ENCODE measurements at regions not wholly inside any gene's neighbourhood (a gene's known extent, or its start where the extent isn't known, plus 50 kb on each side); places are given as distances from the start of the nearest gene placed in this dataset.

GRCh38 chr3:135500034-135500433 lies 465.5 kb upstream of the PPP2R3A start:
- intact Hi-C loops (cut with DNase I; ENCODE audit: low total_unique reads): loop anchor here (5.0 kb wide), 1 partner anchor 703 kb away; the partner anchor contains the start of gene EPHB1
- WGBS, 5 donors: 57 to 75% (median 63%) methylated on average over 3 of the region's 3 CpGs
- Histone ChIP-seq H3K36me3 (no peaks in the 10 kb centered on the region), H3K4me1 (peaks cover 0 to 9% (median 4%) of the 10 kb centered on the region in 6 donors), H3K4me3 (no peak overlapping the region), H3K27me3 (replicated peaks in 1 of 7) (peaks cover 0 to 11% (median 0%) of the 10 kb centered on the region in 7 donors), H3K27ac (no peak overlapping the region), H3K9me3 (no peaks in the 10 kb centered on the region)
- DNase-seq: no peak
- TF ChIP-seq POLR2A (IDR thresholded peaks at IDR 0.05) (no peak), CTCF (IDR thresholded peaks at IDR 0.05 in 8 of 11, conservative IDR thresholded peaks at IDR 0.05 in 3 of 11) (no peak), POLR2AphosphoS5 (IDR thresholded peaks at IDR 0.05) (no peak)

DNA sequence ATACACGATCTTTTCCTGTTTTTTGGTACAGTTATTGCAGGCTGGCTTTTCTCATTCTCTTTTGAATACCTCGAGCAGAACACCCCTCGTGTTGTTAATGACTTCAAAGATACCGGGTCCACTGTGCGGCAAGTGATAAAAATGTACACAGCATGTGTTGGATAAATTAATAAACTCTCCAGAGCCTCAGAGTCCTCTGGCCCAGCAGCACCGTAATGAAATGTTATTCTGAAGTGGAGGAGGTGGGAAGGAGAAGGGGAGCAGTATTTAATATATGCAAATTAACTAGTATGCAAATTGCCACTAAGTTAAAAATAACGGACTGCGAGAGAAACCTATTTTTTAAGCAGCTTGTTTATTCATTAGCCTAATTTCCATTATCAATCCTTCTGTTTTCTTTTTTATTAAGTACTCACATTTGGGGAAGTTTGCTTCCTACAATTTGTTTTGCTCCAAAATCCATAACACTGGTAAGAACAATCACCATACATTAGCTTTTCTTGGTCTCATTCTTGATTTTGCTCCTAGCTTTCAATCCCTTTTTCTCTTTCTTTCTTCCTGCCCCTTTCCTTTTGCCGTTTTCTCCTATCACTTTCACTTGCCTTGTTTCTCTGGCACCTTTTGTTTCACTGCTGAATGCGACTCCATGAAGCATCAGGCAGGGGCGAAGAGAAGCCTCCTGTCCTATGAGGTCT lies 462.3 kb upstream of the PPP2R3A start:
- peaks cover 0 to 13% (median 0%) of the 10 kb centered on the region in 7 donors for H3K27me3 ChIP-seq (replicated peaks in 1 of 7)
- H3K4me3 ChIP-seq: peak overlapping the region in 2 of 8 donors; percentile 15 to 26
- no peaks in the 10 kb centered on the region for H3K9me3 ChIP-seq
- no peak for TF ChIP-seq POLR2A (IDR thresholded peaks at IDR 0.05)
- no peak for TF ChIP-seq CTCF (IDR thresholded peaks at IDR 0.05 in 8 of 11, conservative IDR thresholded peaks at IDR 0.05 in 3 of 11)
- no peak for TF ChIP-seq POLR2AphosphoS5 (IDR thresholded peaks at IDR 0.05)
- H3K4me1 ChIP-seq: peaks cover 0 to 9% (median 4%) of the 10 kb centered on the region in 6 donors
- no peaks in the 10 kb centered on the region for H3K36me3 ChIP-seq
- 73 to 85% (median 81%) methylated on average over 11 of the region's 11 CpGs for WGBS, 5 donors
- intact Hi-C loops (cut with DNase I; ENCODE audit: low total_unique reads): loop anchor here (5.0 kb wide), 1 partner anchor 706 kb away; the partner anchor contains the start of gene EPHB1
- DNase-seq: no peak
- H3K27ac ChIP-seq: no peak overlapping the region

DNA sequence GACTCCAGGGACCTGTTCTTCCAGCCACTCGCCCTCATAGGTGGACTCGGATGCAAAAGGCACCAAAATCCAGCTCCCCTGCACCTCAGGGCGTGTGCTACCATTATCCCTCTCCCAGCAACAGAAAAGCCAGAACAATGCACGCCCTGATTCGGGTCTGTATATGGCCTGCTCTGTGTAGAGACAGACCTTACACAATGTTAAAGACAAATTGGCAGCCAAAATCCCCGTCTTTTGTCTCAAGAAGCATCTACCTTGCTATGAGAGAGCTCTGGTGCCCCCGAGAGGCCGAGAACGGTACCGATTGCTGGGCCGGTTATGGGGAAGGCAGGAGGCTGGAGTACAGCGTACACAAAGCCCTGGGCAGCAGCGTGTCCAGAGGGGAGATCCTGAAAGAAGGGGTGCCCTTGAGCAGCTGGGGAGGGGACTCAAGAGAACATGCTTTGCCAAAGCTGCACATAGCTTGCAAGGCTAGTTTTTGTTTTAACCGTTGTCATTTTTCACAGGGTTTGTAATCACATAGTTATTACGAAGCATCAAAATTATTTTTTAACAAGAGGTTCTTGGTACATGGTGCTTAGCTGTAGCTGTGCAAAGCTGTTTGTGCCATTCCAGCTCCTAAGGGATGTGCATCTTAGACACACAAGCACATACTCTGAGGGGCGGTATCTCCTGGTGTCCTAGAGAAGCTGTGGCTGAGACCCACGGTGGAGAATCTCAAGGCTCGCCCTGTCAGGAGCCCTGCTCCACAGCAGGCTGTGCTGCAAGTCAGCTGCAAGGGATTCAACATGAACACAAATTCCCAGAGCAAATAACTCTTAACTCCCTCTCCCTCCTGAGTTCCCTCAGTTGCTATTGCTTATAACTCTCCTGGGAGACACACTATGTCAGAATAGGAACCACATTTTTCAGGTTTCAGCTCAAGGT lies 461.5 kb upstream of the PPP2R3A start:
- 36 to 39% (median 38%) methylated on average over 18 of the region's 18 CpGs for WGBS, 5 donors
- H3K4me1 ChIP-seq: peaks cover 0 to 9% (median 4%) of the 10 kb centered on the region in 6 donors
- H3K36me3 ChIP-seq: no peaks in the 10 kb centered on the region
- H3K4me3 ChIP-seq: peak overlapping the region in 2 of 8 donors; percentile 15 to 26
- H3K27ac ChIP-seq: no peak overlapping the region
- H3K27me3 ChIP-seq (replicated peaks in 1 of 7): peaks cover 0 to 13% (median 0%) of the 10 kb centered on the region in 7 donors
- intact Hi-C loops (cut with DNase I; ENCODE audit: low total_unique reads): loop anchor here (5.0 kb wide), 1 partner anchor 707 kb away; the partner anchor contains the start of gene EPHB1
- peak; percentile 85 for DNase-seq
- TF ChIP-seq CTCF (IDR thresholded peaks at IDR 0.05 in 8 of 11, conservative IDR thresholded peaks at IDR 0.05 in 3 of 11) (peak in 10 of 11 experiments; percentile 22 to 72 (median 60)), POLR2A (IDR thresholded peaks at IDR 0.05) (no peak), POLR2AphosphoS5 (IDR thresholded peaks at IDR 0.05) (no peak)
- H3K9me3 ChIP-seq: peaks cover 0 to 7% (median 3%) of the 10 kb centered on the region in 8 donors

Data from spleen (tissue), 11 donors.